H4 (cell line): ENCODE measurements at regions not wholly inside any gene's neighbourhood (a gene's known extent, or its start where the extent isn't known, plus 50 kb on each side); places are given as distances from the start of the nearest gene placed in this dataset.
A peak's percentile ranks its signal among the peaks of the same experiment; 100 is the strongest.
"Not testable (repeated sequence)": the region's sequence is repeated elsewhere in the genome, so short reads cannot be mapped to it uniquely, and the experiment has no call there.

ENCODE experiments used
- DNase-seq: peaks from one replicate; pipeline ENCODE4 v3.0.0-alpha.2; 2015; ENCODE audit warnings: low spot score

GRCh38 chr9:102362470-102363132 lies 624.2 kb upstream of the GRIN3A start:
- peak; percentile 7 for DNase-seq

- no peak for DNase-seq
Observed at GRCh38 chr9:102360846-102361245, 622.4 kb upstream of the GRIN3A start.

- DNase-seq = no peak
Observed at GRCh38 chr9:102355982-102356381, 617.5 kb upstream of the GRIN3A start.

- no peak for DNase-seq
Observed at GRCh38 chr9:102354041-102354440, 615.6 kb upstream of the GRIN3A start.

GRCh38 chr9:102337471-102337870 lies 599.0 kb upstream of the GRIN3A start:
- not testable (repeated sequence) for DNase-seq

- no peak for DNase-seq
Observed at GRCh38 chr9:102309379-102309778, 570.9 kb upstream of the GRIN3A start.

- no peak for DNase-seq
Observed at GRCh38 chr9:102295188-102295587, 556.7 kb upstream of the GRIN3A start.

- no peak for DNase-seq
Observed at GRCh38 chr9:102273952-102274351, 535.5 kb upstream of the GRIN3A start.

- no peak for DNase-seq
Observed at GRCh38 chr9:102253099-102253498, 514.7 kb upstream of the GRIN3A start.

- no peak for DNase-seq
Observed at GRCh38 chr9:102244916-102245315, 506.5 kb upstream of the GRIN3A start.

GRCh38 chr9:102237520-102237919 lies 499.1 kb upstream of the GRIN3A start:
- DNase-seq = no peak

- no peak for DNase-seq
Observed at GRCh38 chr9:102237094-102237493, 498.6 kb upstream of the GRIN3A start.

GRCh38 chr9:102227416-102227815 lies 489.0 kb upstream of the GRIN3A start:
- DNase-seq = not testable (repeated sequence)

- DNase-seq = no peak
Observed at GRCh38 chr9:102225841-102226441, 487.5 kb upstream of the GRIN3A start.

- peak; percentile 10 for DNase-seq
Observed at GRCh38 chr9:102223320-102224136, 485.1 kb upstream of the GRIN3A start.

GRCh38 chr9:102209176-102209575 lies 470.7 kb upstream of the GRIN3A start:
- no peak for DNase-seq

- no peak for DNase-seq
Observed at GRCh38 chr9:102206432-102206831, 468.0 kb upstream of the GRIN3A start.

GRCh38 chr9:102205251-102205650 lies 466.8 kb upstream of the GRIN3A start:
- DNase-seq = no peak

- DNase-seq = no peak
Observed at GRCh38 chr9:102202126-102202525, 463.7 kb upstream of the GRIN3A start.

GRCh38 chr9:102185962-102186361 lies 447.5 kb upstream of the GRIN3A start:
- DNase-seq = no peak

GRCh38 chr9:102185371-102185770 lies 446.9 kb upstream of the GRIN3A start:
- DNase-seq = no peak

- no peak for DNase-seq
Observed at GRCh38 chr9:102178811-102179210, 440.4 kb upstream of the GRIN3A start.

- DNase-seq = not testable (repeated sequence)
Observed at GRCh38 chr9:102174202-102174601, 435.8 kb upstream of the GRIN3A start.
